ENCODE measurements at regions not wholly inside any gene's neighbourhood (a gene's known extent, or its start where the extent isn't known, plus 50 kb on each side); places are given as distances from the start of the nearest gene placed in this dataset.

- Histone ChIP-seq H3K79me2 (ENCODE audit: control insufficient read depth, low read length) (no peaks in the 10 kb centered on the region), H3K4me1 (ENCODE audit: control insufficient read depth, low read length) (no peaks in the 10 kb centered on the region), H3K4me3 (ENCODE audit: low read length) (no peak overlapping the region), H4K20me1 (ENCODE audit: control insufficient read depth, insufficient read depth, low read depth, low read length) (no peaks in the 10 kb centered on the region), H3K36me3 (ENCODE audit: control insufficient read depth, low read length) (no peaks in the 10 kb centered on the region), H3F3A (ENCODE audit: control insufficient read depth, insufficient read depth) (no peaks in the 10 kb centered on the region), H3K27me3 (ENCODE audit: control insufficient read depth, low read length) (no peaks in the 10 kb centered on the region), H3K4me2 (ENCODE audit: low read length) (no peak overlapping the region), H3K27ac (ENCODE audit: low read depth, low read length) (no peak overlapping the region), H3K9me3 (ENCODE audit: control insufficient read depth, insufficient read depth, low read length) (no peaks in the 10 kb centered on the region), H3K9me2 (replicated peaks; ENCODE audit: control insufficient read depth, low read length) (no peaks in the 10 kb centered on the region)
- no peak for TF ChIP-seq CTCF (IDR thresholded peaks at IDR 0.05; ENCODE audit: low read depth, low read length, poor library complexity, severe bottlenecking)
- no peak for TF ChIP-seq EZH2phosphoT487 (IDR thresholded peaks at IDR 0.05; ENCODE audit: borderline replicate concordance, low read length)
These were observed 304.6 kb upstream of the CDH12 start for GRCh38 chr5:23157716-23158115.

GRCh38 chr5:23157169-23157568 is 304.0 kb upstream of the CDH12 start:
- H3K4me3 ChIP-seq (ENCODE audit: low read length): no peak overlapping the region
- no peaks in the 10 kb centered on the region for H4K20me1 ChIP-seq (ENCODE audit: control insufficient read depth, insufficient read depth, low read depth, low read length)
- no peaks in the 10 kb centered on the region for H3K36me3 ChIP-seq (ENCODE audit: control insufficient read depth, low read length)
- TF ChIP-seq CTCF (IDR thresholded peaks at IDR 0.05; ENCODE audit: low read depth, low read length, poor library complexity, severe bottlenecking): no peak
- no peak for TF ChIP-seq EZH2phosphoT487 (IDR thresholded peaks at IDR 0.05; ENCODE audit: borderline replicate concordance, low read length)
- no peaks in the 10 kb centered on the region for H3K4me1 ChIP-seq (ENCODE audit: control insufficient read depth, low read length)
- H3F3A ChIP-seq (ENCODE audit: control insufficient read depth, insufficient read depth): no peaks in the 10 kb centered on the region
- H3K9me3 ChIP-seq (ENCODE audit: control insufficient read depth, insufficient read depth, low read length): no peaks in the 10 kb centered on the region
- no peaks in the 10 kb centered on the region for H3K79me2 ChIP-seq (ENCODE audit: control insufficient read depth, low read length)
- H3K27ac ChIP-seq (ENCODE audit: low read depth, low read length): no peak overlapping the region
- H3K4me2 ChIP-seq (ENCODE audit: low read length): no peak overlapping the region
- no peaks in the 10 kb centered on the region for H3K9me2 ChIP-seq (replicated peaks; ENCODE audit: control insufficient read depth, low read length)
- no peaks in the 10 kb centered on the region for H3K27me3 ChIP-seq (ENCODE audit: control insufficient read depth, low read length)

GRCh38 chr5:23147625-23148024 is 294.5 kb upstream of the CDH12 start:
- no peaks in the 10 kb centered on the region for H3F3A ChIP-seq (ENCODE audit: control insufficient read depth, insufficient read depth)
- no peaks in the 10 kb centered on the region for H3K27me3 ChIP-seq (ENCODE audit: control insufficient read depth, low read length)
- TF ChIP-seq CTCF (IDR thresholded peaks at IDR 0.05; ENCODE audit: low read depth, low read length, poor library complexity, severe bottlenecking) (no peak), EZH2phosphoT487 (IDR thresholded peaks at IDR 0.05; ENCODE audit: borderline replicate concordance, low read length) (no peak)
- no peak overlapping the region for H3K4me2 ChIP-seq (ENCODE audit: low read length)
- H3K9me3 ChIP-seq (ENCODE audit: control insufficient read depth, insufficient read depth, low read length): no peaks in the 10 kb centered on the region
- no peaks in the 10 kb centered on the region for H3K36me3 ChIP-seq (ENCODE audit: control insufficient read depth, low read length)
- H3K79me2 ChIP-seq (ENCODE audit: control insufficient read depth, low read length): no peaks in the 10 kb centered on the region
- no peak overlapping the region for H3K27ac ChIP-seq (ENCODE audit: low read depth, low read length)
- H3K4me3 ChIP-seq (ENCODE audit: low read length): no peak overlapping the region
- no peaks in the 10 kb centered on the region for H3K9me2 ChIP-seq (replicated peaks; ENCODE audit: control insufficient read depth, low read length)
- no peaks in the 10 kb centered on the region for H3K4me1 ChIP-seq (ENCODE audit: control insufficient read depth, low read length)
- H4K20me1 ChIP-seq (ENCODE audit: control insufficient read depth, insufficient read depth, low read depth, low read length): no peaks in the 10 kb centered on the region

GRCh38 chr5:23146183-23146582 is 293.0 kb upstream of the CDH12 start:
- H3K79me2 ChIP-seq (ENCODE audit: control insufficient read depth, low read length): no peaks in the 10 kb centered on the region
- H3K9me3 ChIP-seq (ENCODE audit: control insufficient read depth, insufficient read depth, low read length): no peaks in the 10 kb centered on the region
- H3K4me1 ChIP-seq (ENCODE audit: control insufficient read depth, low read length): no peaks in the 10 kb centered on the region
- H3K27me3 ChIP-seq (ENCODE audit: control insufficient read depth, low read length): no peaks in the 10 kb centered on the region
- H3K9me2 ChIP-seq (replicated peaks; ENCODE audit: control insufficient read depth, low read length): no peaks in the 10 kb centered on the region
- TF ChIP-seq CTCF (IDR thresholded peaks at IDR 0.05; ENCODE audit: low read depth, low read length, poor library complexity, severe bottlenecking) (no peak), EZH2phosphoT487 (IDR thresholded peaks at IDR 0.05; ENCODE audit: borderline replicate concordance, low read length) (no peak)
- H3K4me2 ChIP-seq (ENCODE audit: low read length): no peak overlapping the region
- H4K20me1 ChIP-seq (ENCODE audit: control insufficient read depth, insufficient read depth, low read depth, low read length): no peaks in the 10 kb centered on the region
- no peak overlapping the region for H3K4me3 ChIP-seq (ENCODE audit: low read length)
- H3K36me3 ChIP-seq (ENCODE audit: control insufficient read depth, low read length): no peaks in the 10 kb centered on the region
- no peaks in the 10 kb centered on the region for H3F3A ChIP-seq (ENCODE audit: control insufficient read depth, insufficient read depth)
- no peak overlapping the region for H3K27ac ChIP-seq (ENCODE audit: low read depth, low read length)

All from DOHH2 (cell line).